HEK293 (cell line): ENCODE measurements at regions not wholly inside any gene's neighbourhood (a gene's known extent, or its start where the extent isn't known, plus 50 kb on each side); places are given as distances from the start of the nearest gene placed in this dataset.

ENCODE experiments used
- CTCF ChIP-seq: fragments of 450-650 bp; formaldehyde crosslinking; IDR thresholded peaks from 2 replicates; pipeline ENCODE4 v1.5.1; 2016; ENCODE audit warnings: missing biosample characterization, missing genetic modification characterization
- PRDM1 ChIP-seq: fragments of 450-650 bp; formaldehyde crosslinking; IDR thresholded peaks from 2 replicates; pipeline ENCODE4; 2016; ENCODE audit warnings: missing biosample characterization, missing genetic modification characterization
- TCF7L2 ChIP-seq: IDR thresholded peaks from 2 replicates; pipeline ENCODE4 v1.6.1; 2011; ENCODE audit warnings: low read depth, mild to moderate bottlenecking, inconsistent platforms, low read length, moderate library complexity, borderline replicate concordance
- ZNF324 ChIP-seq: fragments of 450-650 bp; formaldehyde crosslinking; IDR thresholded peaks from 2 replicates; pipeline ENCODE4 v1.5.1; 2016; ENCODE audit warnings: missing biosample characterization, missing genetic modification characterization
- ZNF501 ChIP-seq: fragments of 450-650 bp; formaldehyde crosslinking; IDR thresholded peaks from 2 replicates; pipeline ENCODE4 v1.5.1; 2016; ENCODE audit warnings: missing biosample characterization, missing genetic modification characterization

GRCh38 chr18:1062588-1062987, 157.9 kb downstream of the ADCYAP1 start:
- no peak for TF ChIP-seq CTCF (tag by site-specific recombination)
- TF ChIP-seq TCF7L2, result no peak
- no peak for TF ChIP-seq ZNF324 (tag by site-specific recombination)
- no peak for TF ChIP-seq PRDM1
- no peak for TF ChIP-seq ZNF501 (tag by site-specific recombination)
